Mesothelial cell of epicardium (in vitro differentiated cells): ENCODE measurements at regions not wholly inside any gene's neighbourhood (a gene's known extent, or its start where the extent isn't known, plus 50 kb on each side); places are given as distances from the start of the nearest gene placed in this dataset.
"Not testable (repeated sequence)": the region's sequence is repeated elsewhere in the genome, so short reads cannot be mapped to it uniquely, and the experiment has no call there.

Experiments used
- DNase-seq, 2 experiments: peaks; one replicate each; pipeline ENCODE4 v3.0.0; 2021; ENCODE audit warnings: low spot score in 2 of 2; ENCODE audit not compliant: unreplicated experiment in 2 of 2
- H3K27ac Mint-ChIP-seq: 2 replicates; pipeline ENCODE4 v1.8.0; 2021; ENCODE audit warnings: mixed read lengths
- H3K27me3 Mint-ChIP-seq: 2 replicates; pipeline ENCODE4 v1.8.0; 2021; ENCODE audit warnings: low read depth, mixed read lengths
- H3K36me3 Mint-ChIP-seq: 2 replicates; pipeline ENCODE4 v1.8.0; 2021; ENCODE audit warnings: mixed read lengths
- H3K4me1 Mint-ChIP-seq: 2 replicates; pipeline ENCODE4 v1.8.0; 2021; ENCODE audit warnings: mixed read lengths
- H3K4me3 Mint-ChIP-seq: 2 replicates; pipeline ENCODE4 v1.8.0; 2021; ENCODE audit warnings: mild to moderate bottlenecking, moderate library complexity, mixed read lengths
- H3K9me3 Mint-ChIP-seq: 2 replicates; pipeline ENCODE4 v1.8.0; 2021; ENCODE audit warnings: mixed read lengths
- TF ChIP-seq, protein P1 (sequence below): fragments of 200-600 bp; sonication (generic); IDR thresholded peaks from one replicate; pipeline ENCODE4 v1.5.0; 2021; ENCODE audit warnings: antibody characterized with exemption; ENCODE audit not compliant: unreplicated experiment

DNA sequence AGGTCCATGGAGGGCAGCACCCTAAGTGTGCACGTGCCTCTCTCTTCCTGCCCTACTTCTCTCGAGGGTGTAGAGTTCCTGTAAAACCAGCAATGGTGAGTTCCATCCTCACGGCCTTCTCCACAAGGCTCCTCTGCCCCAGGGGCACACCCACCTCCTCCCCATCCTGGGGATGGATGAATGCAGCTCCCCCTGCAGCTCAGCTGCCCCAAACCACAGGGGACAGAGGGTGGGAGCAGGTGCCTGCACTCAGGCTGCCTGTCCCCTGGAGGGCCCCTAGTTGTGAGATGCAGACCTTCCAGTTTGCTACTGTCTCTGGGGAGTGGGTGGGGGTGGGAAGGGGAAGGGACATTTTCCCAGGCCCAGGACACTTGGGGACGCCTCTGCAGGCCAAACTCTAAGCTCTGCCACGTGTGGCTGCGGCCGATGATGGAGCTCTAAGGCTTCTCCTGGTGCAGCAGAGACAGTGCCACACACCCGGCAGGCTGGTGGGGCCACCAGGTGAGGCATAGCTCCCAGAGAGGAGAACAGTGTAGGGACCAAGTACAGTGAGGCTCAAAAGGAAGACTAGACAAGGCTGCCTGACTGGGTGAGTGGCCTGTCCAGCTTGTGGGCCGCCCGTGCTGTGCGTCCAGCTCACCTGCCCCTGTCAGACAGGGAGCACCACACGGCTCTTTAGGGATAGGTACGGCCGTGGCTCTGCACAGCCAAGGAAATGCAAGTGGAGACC is 540.9 kb downstream of the TBC1D22A start:
- Mint-ChIP-seq H3K27me3 (no peaks in the 10 kb centered on the region), H3K9me3 (peaks cover 44% of the 10 kb centered on the region), H3K27ac (no peak overlapping the region), H3K36me3 (no peaks in the 10 kb centered on the region), H3K4me3 (no peak overlapping the region), H3K4me1 (no peaks in the 10 kb centered on the region)
- TF ChIP-seq, protein P1, sequence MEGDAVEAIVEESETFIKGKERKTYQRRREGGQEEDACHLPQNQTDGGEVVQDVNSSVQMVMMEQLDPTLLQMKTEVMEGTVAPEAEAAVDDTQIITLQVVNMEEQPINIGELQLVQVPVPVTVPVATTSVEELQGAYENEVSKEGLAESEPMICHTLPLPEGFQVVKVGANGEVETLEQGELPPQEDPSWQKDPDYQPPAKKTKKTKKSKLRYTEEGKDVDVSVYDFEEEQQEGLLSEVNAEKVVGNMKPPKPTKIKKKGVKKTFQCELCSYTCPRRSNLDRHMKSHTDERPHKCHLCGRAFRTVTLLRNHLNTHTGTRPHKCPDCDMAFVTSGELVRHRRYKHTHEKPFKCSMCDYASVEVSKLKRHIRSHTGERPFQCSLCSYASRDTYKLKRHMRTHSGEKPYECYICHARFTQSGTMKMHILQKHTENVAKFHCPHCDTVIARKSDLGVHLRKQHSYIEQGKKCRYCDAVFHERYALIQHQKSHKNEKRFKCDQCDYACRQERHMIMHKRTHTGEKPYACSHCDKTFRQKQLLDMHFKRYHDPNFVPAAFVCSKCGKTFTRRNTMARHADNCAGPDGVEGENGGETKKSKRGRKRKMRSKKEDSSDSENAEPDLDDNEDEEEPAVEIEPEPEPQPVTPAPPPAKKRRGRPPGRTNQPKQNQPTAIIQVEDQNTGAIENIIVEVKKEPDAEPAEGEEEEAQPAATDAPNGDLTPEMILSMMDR, result no peak
- DNase-seq, result no peak

DNA sequence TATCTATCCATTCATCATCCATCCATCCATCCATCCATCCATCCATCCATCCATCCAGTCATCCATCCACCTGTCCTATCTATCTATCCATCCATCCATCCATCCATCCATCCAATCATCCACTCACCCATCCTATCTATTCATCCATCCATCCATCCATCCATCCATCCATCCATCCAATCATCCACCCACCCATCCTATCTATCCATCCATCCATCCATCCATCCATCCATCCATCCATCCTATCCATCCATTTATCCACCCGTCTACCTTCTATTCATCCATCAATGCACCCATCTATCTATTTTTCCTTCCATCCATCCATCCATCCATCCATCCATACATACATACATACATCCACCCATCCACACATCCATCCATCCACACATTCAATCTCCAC is 540.1 kb downstream of the TBC1D22A start:
- H3K27me3 Mint-ChIP-seq, H3K27ac Mint-ChIP-seq, H3K4me3 Mint-ChIP-seq, H3K36me3 Mint-ChIP-seq, H3K4me1 Mint-ChIP-seq, DNase-seq: not testable (repeated sequence)
- H3K9me3 Mint-ChIP-seq, result peaks cover 41% of the 10 kb centered on the region

DNA sequence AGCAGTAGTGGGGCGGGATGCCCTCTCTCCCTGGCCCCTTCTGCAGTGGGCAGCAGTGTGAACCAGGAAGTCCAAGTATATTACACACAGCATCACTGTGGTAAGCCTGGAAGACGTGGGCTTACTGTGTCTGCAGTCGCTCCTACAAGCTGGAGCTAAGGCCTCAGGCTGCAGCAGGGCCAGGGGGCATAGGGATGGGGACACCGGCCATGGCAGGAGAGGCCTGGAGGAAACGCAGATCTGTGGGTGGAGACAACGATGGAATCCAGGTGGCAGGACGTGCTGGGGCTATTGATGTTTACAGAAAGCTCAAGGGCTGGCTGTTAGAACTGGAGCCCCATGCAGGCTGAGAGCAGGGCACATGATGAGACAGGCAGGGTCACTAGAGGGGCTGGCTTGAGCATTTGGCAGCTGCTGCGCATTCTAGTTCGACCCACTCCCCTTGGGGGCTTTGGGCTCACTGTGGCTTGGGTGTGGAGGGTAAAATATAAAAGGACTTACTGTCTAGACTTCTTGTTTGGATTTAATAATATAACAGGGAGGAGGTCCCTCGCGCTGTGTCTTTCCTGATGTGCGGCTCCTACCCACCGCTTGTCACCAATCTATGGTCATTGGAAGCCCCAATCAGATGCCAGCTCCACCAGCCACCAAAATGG is 539.5 kb downstream of the TBC1D22A start:
- no peak for DNase-seq
- no peaks in the 10 kb centered on the region for H3K36me3 Mint-ChIP-seq
- H3K27ac Mint-ChIP-seq, result no peak overlapping the region
- H3K4me1 Mint-ChIP-seq, result no peaks in the 10 kb centered on the region
- TF ChIP-seq, protein P1, result no peak
- H3K4me3 Mint-ChIP-seq, result no peak overlapping the region
- no peaks in the 10 kb centered on the region for H3K27me3 Mint-ChIP-seq
- peaks cover 34% of the 10 kb centered on the region for H3K9me3 Mint-ChIP-seq

DNA sequence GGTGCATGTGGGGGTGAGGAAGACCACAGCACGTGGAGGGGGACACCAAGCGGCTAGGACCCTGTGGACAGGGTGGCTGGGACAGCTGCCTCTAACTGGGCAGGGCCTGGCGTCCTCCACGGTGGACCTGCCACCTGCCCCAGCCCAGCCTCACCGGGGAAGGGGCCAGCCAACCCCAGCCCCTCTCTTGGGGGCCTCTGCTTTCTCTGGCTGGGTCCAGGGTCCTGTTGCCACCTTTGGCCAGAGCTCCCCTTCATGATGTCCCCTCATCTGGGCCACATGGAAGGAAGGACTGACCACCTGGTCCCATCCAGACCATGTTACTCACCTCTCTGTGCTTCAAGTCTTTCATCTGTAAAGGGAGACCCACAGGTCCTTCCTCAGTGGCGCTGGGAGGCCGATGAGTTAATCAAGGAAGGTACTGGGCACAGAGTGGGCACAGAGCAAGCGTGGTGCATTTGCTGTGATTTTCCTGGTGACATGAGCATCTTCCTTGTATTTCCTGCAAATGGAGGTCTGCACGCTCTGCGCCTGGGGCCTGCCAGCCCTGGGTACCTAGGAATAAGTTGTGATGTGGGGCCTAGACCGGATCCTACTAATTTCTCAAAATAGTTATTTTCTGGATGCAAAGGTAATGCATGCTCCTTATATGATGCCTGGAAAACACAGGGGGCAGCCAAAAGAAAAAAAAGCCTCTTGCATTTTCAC is 538.4 kb downstream of the TBC1D22A start:
- Mint-ChIP-seq H3K27me3 (no peaks in the 10 kb centered on the region), H3K9me3 (peaks cover 40% of the 10 kb centered on the region), H3K4me3 (no peak overlapping the region), H3K36me3 (peaks cover 3% of the 10 kb centered on the region), H3K4me1 (no peaks in the 10 kb centered on the region), H3K27ac (no peak overlapping the region)
- DNase-seq, result no peak
- TF ChIP-seq, protein P1, result no peak

DNA sequence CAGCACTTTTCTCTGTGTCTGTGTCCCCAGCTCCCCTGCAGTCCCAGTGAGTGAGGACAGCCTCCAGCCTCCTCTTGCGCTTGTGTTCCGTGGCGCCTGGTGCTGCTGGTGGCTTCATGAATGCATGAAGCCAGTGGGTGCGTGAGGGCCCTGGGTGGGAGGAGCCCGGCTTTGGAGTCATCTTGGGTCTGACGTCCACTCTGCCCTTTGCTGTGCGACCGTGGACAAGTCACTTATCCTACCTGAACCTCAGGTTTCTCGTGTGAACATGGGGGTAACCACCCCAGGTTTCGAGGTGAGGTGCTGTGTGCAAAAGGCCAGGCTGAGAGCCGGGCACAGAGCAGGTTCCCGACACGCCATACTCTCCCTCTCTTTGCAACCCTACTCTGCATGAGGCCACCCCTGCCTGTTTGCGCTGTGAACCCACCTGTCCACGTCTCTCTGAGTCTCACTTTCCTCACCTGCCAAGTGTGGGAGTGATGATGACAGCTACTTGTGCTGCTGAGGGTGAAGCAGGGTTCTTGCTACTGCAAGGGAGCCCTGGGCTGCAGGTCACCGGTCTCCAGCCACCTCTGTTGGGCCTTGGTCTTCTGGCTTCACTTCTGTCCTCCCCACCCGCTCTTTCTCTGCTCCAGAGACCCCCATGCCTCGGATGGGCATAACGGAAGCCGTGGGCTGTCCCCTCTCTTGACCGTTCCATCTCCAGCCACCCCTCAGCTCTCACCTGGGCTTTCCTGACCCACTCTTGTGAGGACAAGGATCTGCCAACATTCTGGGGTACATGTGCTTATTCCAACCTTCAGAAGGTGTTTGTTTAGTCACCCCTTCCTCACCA is 537.6 kb downstream of the TBC1D22A start:
- no peak overlapping the region for H3K27ac Mint-ChIP-seq
- no peaks in the 10 kb centered on the region for H3K4me1 Mint-ChIP-seq
- H3K9me3 Mint-ChIP-seq, result peaks cover 43% of the 10 kb centered on the region
- peak in 1 of 2 experiments; percentile 29 for DNase-seq
- H3K36me3 Mint-ChIP-seq, result peaks cover 3% of the 10 kb centered on the region
- TF ChIP-seq, protein P1, result no peak
- no peaks in the 10 kb centered on the region for H3K27me3 Mint-ChIP-seq
- H3K4me3 Mint-ChIP-seq, result no peak overlapping the region
